HG03135 (cell line): ENCODE measurements at regions not wholly inside any gene's neighbourhood (a gene's known extent, or its start where the extent isn't known, plus 50 kb on each side); places are given as distances from the start of the nearest gene placed in this dataset.

ENCODE experiments used
- ATAC-seq: cut with Tn5 transposase; IDR thresholded peaks from one replicate; pipeline ENCODE4 v1.9.1; 2021; ENCODE audit warnings: mild to moderate bottlenecking, moderate library complexity; ENCODE audit not compliant: unreplicated experiment

DNA sequence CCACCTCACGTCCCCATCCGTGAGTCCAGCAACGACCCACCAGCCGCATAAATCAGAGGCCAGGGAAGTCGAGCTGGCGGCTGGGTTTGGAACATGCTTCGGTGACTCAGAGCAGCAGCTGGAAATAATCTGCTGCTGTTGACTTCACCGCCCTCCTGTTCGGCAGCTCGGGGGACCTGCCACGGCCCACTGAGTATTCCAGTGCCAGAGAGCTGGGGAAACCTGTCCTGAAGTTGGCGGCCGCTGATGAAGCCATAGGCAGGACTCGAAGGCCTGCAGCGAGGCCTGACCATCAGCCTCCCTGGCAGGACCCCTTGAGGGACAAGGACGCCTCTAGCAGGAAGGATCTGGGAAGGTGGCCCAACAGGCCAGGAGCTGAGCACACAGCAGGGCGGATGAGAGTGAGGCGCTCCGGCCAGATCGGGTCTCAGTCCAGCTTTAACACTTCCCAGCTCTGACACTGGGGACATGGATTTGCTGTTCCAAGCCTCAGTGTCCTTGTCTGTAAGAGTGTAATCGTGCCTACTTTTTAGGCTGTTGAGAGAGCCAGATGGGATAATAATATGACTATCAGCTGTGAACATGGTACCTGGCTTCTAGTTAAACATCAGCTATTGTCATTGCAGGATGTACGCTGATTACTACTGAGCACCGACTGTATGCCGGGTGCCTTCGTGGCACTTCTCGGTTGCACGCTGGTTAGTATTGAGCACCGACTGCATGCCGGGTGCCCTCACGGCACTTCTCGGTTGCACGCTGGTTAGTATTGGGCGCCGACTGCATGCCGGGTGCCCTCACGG is 50.4 kb upstream of the CIBAR2 start:
- no peak for ATAC-seq

GRCh38 chr16:85163278-85164112 is 51.2 kb upstream of the CIBAR2 start:
- no peak for ATAC-seq

DNA sequence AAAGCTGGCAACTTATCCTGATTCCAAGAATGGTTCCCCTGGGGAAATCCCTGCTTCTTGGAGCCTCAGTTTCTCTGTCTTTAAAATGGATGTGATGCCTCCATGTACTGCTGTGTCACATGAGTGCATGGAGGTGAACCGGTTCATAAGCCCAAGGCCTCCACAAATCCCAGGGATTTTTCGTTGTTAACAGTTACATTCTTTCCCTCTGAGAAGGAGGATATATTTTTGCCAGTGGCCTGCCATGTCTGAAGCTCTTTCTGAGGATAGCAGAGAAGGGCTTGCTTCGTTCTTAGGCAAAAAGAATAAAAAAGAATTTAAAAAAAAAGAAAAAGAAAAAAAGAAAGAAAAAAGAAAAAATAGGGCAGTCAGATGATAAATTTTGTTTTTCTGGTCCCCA is 52.2 kb upstream of the CIBAR2 start:
- no peak for ATAC-seq

GRCh38 chr16:85164838-85165516 is 52.7 kb upstream of the CIBAR2 start:
- no peak for ATAC-seq

GRCh38 chr16:85165781-85166180 is 53.5 kb upstream of the CIBAR2 start:
- ATAC-seq: no peak

DNA sequence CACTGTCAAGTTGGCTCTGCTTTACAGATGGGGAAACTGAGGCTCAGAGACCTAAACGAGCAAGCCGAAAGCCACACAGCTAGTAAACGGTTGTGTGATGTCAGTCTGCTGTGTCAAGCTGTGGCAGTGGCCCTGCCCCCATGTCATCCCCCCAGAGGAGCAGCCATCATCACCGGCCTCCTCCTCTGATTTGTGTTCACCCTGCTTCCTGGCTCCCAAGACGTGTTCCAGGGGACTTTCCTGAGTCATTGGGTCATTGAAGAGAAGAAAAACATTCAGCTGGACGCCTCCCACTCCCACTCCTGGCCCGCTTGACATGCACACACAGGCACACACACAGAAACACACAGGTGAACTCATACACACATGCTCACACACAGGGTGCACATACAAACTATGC is 54.0 kb upstream of the CIBAR2 start:
- no peak for ATAC-seq

GRCh38 chr16:85166699-85167588 is 54.7 kb upstream of the CIBAR2 start:
- no peak for ATAC-seq

- no peak for ATAC-seq
Observed at GRCh38 chr16:85167589-85168537, 55.6 kb upstream of the CIBAR2 start.

DNA sequence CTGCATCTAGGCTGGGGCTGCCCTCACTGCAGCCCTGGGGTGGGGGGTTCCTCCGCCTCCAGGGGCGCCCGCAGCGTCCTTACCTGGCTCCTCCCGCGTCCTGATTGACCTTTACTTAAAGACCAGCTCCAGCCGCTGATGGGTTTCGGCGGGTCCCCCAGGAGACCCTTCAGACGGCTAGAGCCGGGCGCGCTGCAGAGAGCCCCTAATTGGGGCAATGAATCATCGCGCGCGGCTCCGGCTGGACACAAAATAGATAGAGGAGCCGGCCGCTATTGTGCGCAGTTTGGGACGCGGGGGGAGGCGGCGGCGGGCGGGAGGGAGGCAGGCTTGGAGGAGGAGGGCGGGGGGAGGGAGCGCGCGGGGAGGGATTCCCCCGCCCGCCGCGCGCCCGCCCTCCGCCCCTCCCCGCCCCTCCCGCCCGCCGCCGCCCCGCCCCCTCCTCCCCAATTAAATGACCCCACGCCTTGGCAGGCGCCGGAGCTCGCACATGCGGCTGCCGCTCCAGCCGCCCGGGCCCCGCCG is 56.5 kb upstream of the CIBAR2 start:
- no peak for ATAC-seq

DNA sequence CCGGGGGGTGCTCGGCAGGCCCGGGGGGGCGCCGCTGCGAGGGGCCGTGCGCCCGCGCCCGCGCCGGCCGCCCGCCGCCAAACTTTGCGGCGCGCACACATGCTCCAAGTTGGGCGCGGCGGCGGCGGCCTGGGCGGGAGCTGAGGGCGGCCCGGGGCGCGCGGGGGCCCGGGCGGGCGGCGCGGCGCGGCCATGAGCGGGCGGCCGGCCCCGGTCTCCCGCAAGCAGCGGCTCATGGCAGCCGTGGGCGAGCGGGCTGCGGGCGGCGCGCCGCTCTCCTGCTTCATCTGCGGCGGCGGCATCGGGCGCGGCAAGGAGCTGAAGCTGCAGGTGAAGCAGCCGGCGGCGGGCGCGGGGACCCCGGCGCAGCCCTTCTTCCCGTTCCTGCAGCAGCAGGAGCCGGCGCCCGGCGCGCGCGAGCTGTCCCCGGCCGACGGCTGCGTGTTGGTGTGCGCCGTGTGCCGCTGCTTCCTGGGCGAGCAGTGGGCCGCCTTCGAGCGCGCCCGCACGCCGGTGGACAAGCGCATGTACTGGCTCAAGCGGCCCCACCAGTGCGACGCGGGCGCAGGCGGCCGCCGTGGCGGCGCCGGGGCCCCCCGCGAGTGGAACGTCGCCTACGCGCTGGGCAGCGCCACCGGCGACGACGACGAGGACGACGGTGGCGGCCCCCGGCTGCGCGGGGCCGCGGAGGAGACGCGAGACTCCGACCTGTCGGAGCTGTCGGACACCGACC is 57.2 kb upstream of the CIBAR2 start:
- no peak for ATAC-seq

GRCh38 chr16:85170066-85170491 is 57.8 kb upstream of the CIBAR2 start:
- ATAC-seq: no peak

- no peak for ATAC-seq
Observed at GRCh38 chr16:85170590-85171003, 58.3 kb upstream of the CIBAR2 start.

GRCh38 chr16:85171004-85171758 is 58.9 kb upstream of the CIBAR2 start:
- ATAC-seq: no peak

DNA sequence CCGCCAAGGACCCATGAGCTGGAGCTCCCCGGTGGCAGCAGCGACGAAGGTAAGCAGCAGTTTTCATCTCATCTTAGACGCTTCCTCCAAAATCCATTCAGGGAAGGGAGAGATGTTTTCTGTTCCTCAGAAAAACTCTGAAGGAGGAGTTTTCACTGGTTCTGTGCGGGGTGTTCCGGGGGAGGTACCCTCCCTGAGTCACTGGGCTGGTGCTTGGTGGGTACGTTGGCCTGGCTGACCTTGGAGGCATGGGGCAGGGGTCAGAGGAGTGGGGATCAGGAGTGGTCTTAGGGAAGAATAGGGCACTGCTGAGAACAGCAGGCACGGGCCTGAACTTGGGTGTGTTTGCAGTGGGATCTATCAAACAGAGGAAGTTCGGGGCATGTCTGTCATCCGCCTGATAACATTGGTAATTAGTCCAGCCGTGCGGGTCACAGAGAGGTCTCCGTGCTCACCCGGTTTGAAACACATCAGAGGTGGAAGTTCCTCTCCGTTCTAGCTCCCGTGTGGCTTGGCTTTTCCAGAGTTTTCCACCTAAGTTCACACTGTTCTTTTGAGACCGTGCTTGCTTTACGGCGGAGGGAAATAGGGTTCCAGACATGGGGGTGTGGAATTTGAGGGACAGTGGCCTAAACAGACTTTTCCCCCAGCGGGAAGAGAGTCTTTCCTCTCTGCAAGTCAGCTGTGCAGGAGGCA is 59.6 kb upstream of the CIBAR2 start:
- ATAC-seq: no peak

GRCh38 chr16:85172455-85173145 is 60.3 kb upstream of the CIBAR2 start:
- no peak for ATAC-seq

GRCh38 chr16:85173146-85173980 is 61.1 kb upstream of the CIBAR2 start:
- no peak for ATAC-seq
